GM23248 (cell line): ENCODE measurements at regions not wholly inside any gene's neighbourhood (a gene's known extent, or its start where the extent isn't known, plus 50 kb on each side); places are given as distances from the start of the nearest gene placed in this dataset.

Experiments
- DNase-seq: peaks from one replicate; pipeline ENCODE4 v3.0.0-alpha.2; 2015
- H2AFZ ChIP-seq: fragments of 200-600 bp; sonication (generic); 2 replicates; pipeline ENCODE4 v1.6.1; 2016; ENCODE audit warnings: antibody characterized with exemption
- H3F3A ChIP-seq: fragments of 200-600 bp; sonication (generic); 2 replicates; pipeline ENCODE4 v1.6.1; 2016; ENCODE audit warnings: mild to moderate bottlenecking, antibody characterized with exemption, mixed run types; ENCODE audit not compliant: insufficient read depth
- H3K27ac ChIP-seq: fragments of 200-600 bp; sonication (generic); 2 replicates; pipeline ENCODE4 v1.5.1; 2016; ENCODE audit warnings: mild to moderate bottlenecking
- H3K27me3 ChIP-seq: fragments of 200-600 bp; sonication (generic); replicated peaks from 2 replicates; pipeline ENCODE4 v1.6.1; 2016; ENCODE audit warnings: mild to moderate bottlenecking; ENCODE audit not compliant: insufficient read depth
- H3K36me3 ChIP-seq: fragments of 200-600 bp; sonication (generic); 2 replicates; pipeline ENCODE4 v1.6.1; 2016; ENCODE audit warnings: low read depth, mild to moderate bottlenecking
- H3K4me1 ChIP-seq: fragments of 200-600 bp; sonication (generic); 2 replicates; pipeline ENCODE4 v1.6.1; 2016; ENCODE audit warnings: mild to moderate bottlenecking; ENCODE audit not compliant: insufficient read depth
- H3K4me2 ChIP-seq: fragments of 200-600 bp; sonication (generic); one replicate; pipeline ENCODE4 v1.6.1; 2016; ENCODE audit warnings: mild to moderate bottlenecking; ENCODE audit not compliant: unreplicated experiment
- H3K4me3 ChIP-seq: fragments of 200-600 bp; sonication (generic); 2 replicates; pipeline ENCODE4 v1.5.1; 2016; ENCODE audit warnings: mild to moderate bottlenecking
- H3K79me2 ChIP-seq: fragments of 200-600 bp; sonication (generic); 2 replicates; pipeline ENCODE4 v1.6.1; 2016; ENCODE audit warnings: mild to moderate bottlenecking; ENCODE audit not compliant: insufficient read depth
- H3K9ac ChIP-seq: fragments of 200-600 bp; sonication (generic); 2 replicates; pipeline ENCODE4 v1.6.1; 2016; ENCODE audit warnings: mild to moderate bottlenecking
- H3K9me2 ChIP-seq: fragments of 200-600 bp; sonication (generic); 2 replicates; pipeline ENCODE4 v1.6.1; 2016; ENCODE audit warnings: mixed run types, mild to moderate bottlenecking, moderate library complexity; ENCODE audit not compliant: insufficient read depth
- H3K9me3 ChIP-seq: fragments of 200-600 bp; sonication (generic); one replicate; pipeline ENCODE4 v1.6.1; 2017; ENCODE audit warnings: low read depth
- H4K20me1 ChIP-seq: fragments of 200-600 bp; sonication (generic); 2 replicates; pipeline ENCODE4 v1.6.0; 2016; ENCODE audit not compliant: insufficient read depth
- EZH2 ChIP-seq: fragments of 200-600 bp; sonication (generic); IDR thresholded peaks from 2 replicates; pipeline ENCODE4 v1.6.1; 2018; ENCODE audit warnings: antibody characterized with exemption, mild to moderate bottlenecking; ENCODE audit not compliant: insufficient read depth, poor library complexity, severe bottlenecking
- EZH2phosphoT487 ChIP-seq: fragments of 200-600 bp; sonication (generic); IDR thresholded peaks from 2 replicates; pipeline ENCODE4 v1.6.1; 2018; ENCODE audit warnings: antibody characterized with exemption, moderate library complexity, mild to moderate bottlenecking, low read depth; ENCODE audit not compliant: insufficient read depth
- WGBS, 2 experiments: methylation state at CpG; one replicate each; pipeline ENCODE4 v1.1.6; 2015 to 2017; ENCODE audit warnings: low lambda C conversion rate in 2 of 2, low coverage in 1 of 2; ENCODE audit errors: missing lambda C conversion rate in 2 of 2; 5-methylcytosine and 5-hydroxymethylcytosine counted together
- in situ Hi-C: fragments of 300-500 bp; cut with MboI; formaldehyde crosslinking; loops from 2 replicates; pipeline ENCODE4 v1.15.0; 2020

GRCh38 chr9:28720746-28721145, 1147.5 kb upstream of the C9orf72 start:
- TF ChIP-seq EZH2 = no peak
- no peak for TF ChIP-seq EZH2phosphoT487
- WGBS, 2 experiments = 10 to 12% methylated on average over 1 of the region's 1 CpG
- Histone ChIP-seq H3K9me3 (no peaks in the 10 kb centered on the region), H4K20me1 (no peaks in the 10 kb centered on the region), H3K9ac (no peak overlapping the region), H3K79me2 (no peaks in the 10 kb centered on the region), H3F3A (no peaks in the 10 kb centered on the region), H2AFZ (no peak overlapping the region), H3K36me3 (no peaks in the 10 kb centered on the region), H3K9me2 (no peaks in the 10 kb centered on the region), H3K4me2 (no peak overlapping the region), H3K27me3 (no peaks in the 10 kb centered on the region), H3K4me1 (no peaks in the 10 kb centered on the region), H3K4me3 (no peak overlapping the region), H3K27ac (no peak overlapping the region)
- in situ Hi-C loops = no loop called here
- DNase-seq = no peak

- Histone ChIP-seq H3K4me2 (no peak overlapping the region), H4K20me1 (no peaks in the 10 kb centered on the region), H3K9ac (no peak overlapping the region), H3K9me3 (no peaks in the 10 kb centered on the region), H3K27me3 (no peaks in the 10 kb centered on the region), H3K4me1 (no peaks in the 10 kb centered on the region), H3K4me3 (no peak overlapping the region), H3F3A (no peaks in the 10 kb centered on the region), H3K9me2 (0 out of 2 replicates have a peak, but pooled peaks cover 4% of the 10 kb centered on the region), H3K36me3 (no peaks in the 10 kb centered on the region), H2AFZ (no peak overlapping the region), H3K79me2 (no peaks in the 10 kb centered on the region), H3K27ac (no peak overlapping the region)
- no peak for DNase-seq
- no peak for TF ChIP-seq EZH2phosphoT487
- TF ChIP-seq EZH2 = no peak
- in situ Hi-C loops = no loop called here
- 1 to 3% methylated on average over 2 of the region's 2 CpGs for WGBS, 2 experiments
These were observed 1156.8 kb upstream of the C9orf72 start for GRCh38 chr9:28730111-28730510.

DNA sequence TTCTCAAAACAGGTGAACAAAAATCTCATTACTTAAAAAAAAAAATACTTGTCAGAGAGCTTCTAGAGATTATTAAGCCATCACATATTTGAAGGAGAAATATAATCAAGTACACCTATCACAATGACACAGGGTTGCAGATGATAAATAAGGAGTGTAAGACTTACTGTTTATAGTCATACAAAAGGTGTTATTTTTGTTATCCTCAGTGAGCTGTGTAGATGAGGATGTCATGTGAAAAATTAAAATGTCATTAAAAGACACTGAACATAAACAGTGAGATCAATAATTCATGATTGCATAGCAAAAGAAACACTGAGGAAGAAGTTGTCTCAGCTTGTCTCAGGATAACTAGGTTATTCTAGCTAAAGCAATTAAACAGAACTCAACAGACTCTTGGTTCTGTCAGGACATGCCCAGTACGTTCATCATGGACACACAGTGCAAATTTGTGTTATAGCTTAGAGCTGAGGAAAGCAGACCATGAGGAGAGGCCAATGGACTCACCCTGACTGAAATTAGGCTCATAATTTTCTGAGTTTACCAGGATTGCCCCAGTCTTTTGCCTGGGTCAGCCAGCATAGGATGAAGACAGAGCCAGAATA, 1162.6 kb upstream of the C9orf72 start:
- H4K20me1 ChIP-seq = no peaks in the 10 kb centered on the region
- H3K9ac ChIP-seq = no peak overlapping the region
- H3K4me2 ChIP-seq = no peak overlapping the region
- 0 to 7% methylated on average over 1 of the region's 1 CpG for WGBS, 2 experiments
- no peak overlapping the region for H3K4me3 ChIP-seq
- H3K36me3 ChIP-seq = no peaks in the 10 kb centered on the region
- H3F3A ChIP-seq = no peaks in the 10 kb centered on the region
- 0 out of 2 replicates have a peak, but pooled peaks cover 4% of the 10 kb centered on the region for H3K9me2 ChIP-seq
- H2AFZ ChIP-seq = no peak overlapping the region
- H3K4me1 ChIP-seq = no peaks in the 10 kb centered on the region
- H3K79me2 ChIP-seq = no peaks in the 10 kb centered on the region
- no peak for DNase-seq
- H3K9me3 ChIP-seq = no peaks in the 10 kb centered on the region
- TF ChIP-seq EZH2phosphoT487 (no peak), EZH2 (no peak)
- no peak overlapping the region for H3K27ac ChIP-seq
- no peaks in the 10 kb centered on the region for H3K27me3 ChIP-seq
- in situ Hi-C loops = no loop called here

GRCh38 chr9:28741459-28741858, 1168.2 kb upstream of the C9orf72 start:
- Histone ChIP-seq H3K79me2 (no peaks in the 10 kb centered on the region), H3K36me3 (no peaks in the 10 kb centered on the region), H3K9me2 (no peaks in the 10 kb centered on the region), H2AFZ (no peak overlapping the region), H3K9me3 (no peaks in the 10 kb centered on the region), H3K27ac (no peak overlapping the region), H3K9ac (no peak overlapping the region), H3K4me3 (no peak overlapping the region), H3K27me3 (no peaks in the 10 kb centered on the region), H3K4me2 (no peak overlapping the region), H4K20me1 (no peaks in the 10 kb centered on the region), H3F3A (no peaks in the 10 kb centered on the region), H3K4me1 (no peaks in the 10 kb centered on the region)
- 32 to 59% methylated on average over 4 of the region's 4 CpGs for WGBS, 2 experiments
- TF ChIP-seq EZH2phosphoT487 = no peak
- TF ChIP-seq EZH2 = no peak
- in situ Hi-C loops = no loop called here
- no peak for DNase-seq

GRCh38 chr9:28747351-28747985, 1174.2 kb upstream of the C9orf72 start:
- Histone ChIP-seq H3K9me2 (no peaks in the 10 kb centered on the region), H3K27ac (no peak overlapping the region), H3K9me3 (no peaks in the 10 kb centered on the region), H2AFZ (no peak overlapping the region), H4K20me1 (no peaks in the 10 kb centered on the region), H3F3A (no peaks in the 10 kb centered on the region), H3K4me2 (no peak overlapping the region), H3K27me3 (no peaks in the 10 kb centered on the region), H3K36me3 (no peaks in the 10 kb centered on the region), H3K4me1 (no peaks in the 10 kb centered on the region), H3K9ac (no peak overlapping the region), H3K4me3 (no peak overlapping the region), H3K79me2 (no peaks in the 10 kb centered on the region)
- TF ChIP-seq EZH2phosphoT487 (no peak), EZH2 (no peak)
- DNase-seq = no peak
- in situ Hi-C loops = no loop called here
- WGBS, 2 experiments = 10 to 15% methylated on average over 10 of the region's 10 CpGs
